Fibroblast of mammary gland (primary cell): ENCODE measurements at regions not wholly inside any gene's neighbourhood (a gene's known extent, or its start where the extent isn't known, plus 50 kb on each side); places are given as distances from the start of the nearest gene placed in this dataset.

Experiments
- DNase-seq: peaks from one replicate; pipeline ENCODE4 v3.0.0-alpha.2; 2010; ENCODE audit warnings: low read depth
- H3K4me3 ChIP-seq: 2 replicates; pipeline ENCODE4 v1.5.1; 2011; ENCODE audit warnings: low read depth, mild to moderate bottlenecking, low read length, moderate library complexity; ENCODE audit not compliant: control insufficient read depth
- CTCF ChIP-seq: conservative IDR thresholded peaks from 2 replicates; pipeline ENCODE4 v1.5.1; 2011; ENCODE audit warnings: low read depth, low read length, inconsistent platforms; ENCODE audit not compliant: control insufficient read depth, insufficient read depth

GRCh38 chr3:147574621-147575020, 165.5 kb downstream of the ZIC1 start:
- no peak for TF ChIP-seq CTCF
- H3K4me3 ChIP-seq = no peak overlapping the region

GRCh38 chr3:147575391-147575790, 166.2 kb downstream of the ZIC1 start:
- no peak overlapping the region for H3K4me3 ChIP-seq
- no peak for DNase-seq
- no peak for TF ChIP-seq CTCF

More at GRCh38 chr3:147574621-147575020, 165.5 kb downstream of the ZIC1 start:
- DNase-seq = no peak

GRCh38 chr3:147582642-147583041, 173.5 kb downstream of the ZIC1 start:
- H3K4me3 ChIP-seq = no peak overlapping the region
- no peak for DNase-seq
- no peak for TF ChIP-seq CTCF

GRCh38 chr3:147589016-147589415, 179.9 kb downstream of the ZIC1 start:
- no peak overlapping the region for H3K4me3 ChIP-seq
- DNase-seq = peak; percentile 25
- TF ChIP-seq CTCF = no peak

- no peak for DNase-seq
- no peak for TF ChIP-seq CTCF
- H3K4me3 ChIP-seq = no peak overlapping the region
Observed at GRCh38 chr3:147604136-147604535, 195.0 kb downstream of the ZIC1 start.

- no peak for DNase-seq
- H3K4me3 ChIP-seq = no peak overlapping the region
Observed at GRCh38 chr3:147613725-147614124, 204.6 kb downstream of the ZIC1 start.

More at GRCh38 chr3:147613725-147614124, 204.6 kb downstream of the ZIC1 start:
- no peak for TF ChIP-seq CTCF
